GM19035 (cell line): ENCODE measurements at regions not wholly inside any gene's neighbourhood (a gene's known extent, or its start where the extent isn't known, plus 50 kb on each side); places are given as distances from the start of the nearest gene placed in this dataset.

ENCODE experiments used
- ATAC-seq: cut with Tn5 transposase; IDR thresholded peaks from one replicate; pipeline ENCODE4 v1.9.1; 2021; ENCODE audit not compliant: unreplicated experiment

GRCh38 chr5:56434986-56435385 lies 201.9 kb upstream of the ANKRD55 start:
- no peak for ATAC-seq

- no peak for ATAC-seq
These were observed 200.0 kb upstream of the ANKRD55 start for GRCh38 chr5:56433039-56433617.

- ATAC-seq, result no peak
These were observed 199.2 kb upstream of the ANKRD55 start for GRCh38 chr5:56432321-56432720.

GRCh38 chr5:56430422-56430821 lies 197.3 kb upstream of the ANKRD55 start:
- no peak for ATAC-seq

GRCh38 chr5:56429110-56429561 lies 196.0 kb upstream of the ANKRD55 start:
- no peak for ATAC-seq

- ATAC-seq, result no peak
These were observed 193.6 kb upstream of the ANKRD55 start for GRCh38 chr5:56426693-56427092.

- no peak for ATAC-seq
These were observed 189.1 kb upstream of the ANKRD55 start for GRCh38 chr5:56422076-56422762.

- ATAC-seq, result no peak
These were observed 188.3 kb upstream of the ANKRD55 start for GRCh38 chr5:56421246-56422075.

GRCh38 chr5:56420323-56420722 lies 187.2 kb upstream of the ANKRD55 start:
- no peak for ATAC-seq

- ATAC-seq, result no peak
These were observed 186.5 kb upstream of the ANKRD55 start for GRCh38 chr5:56419667-56420066.

GRCh38 chr5:56415356-56415765 lies 182.2 kb upstream of the ANKRD55 start:
- peak; percentile 82 for ATAC-seq

GRCh38 chr5:56414066-56414465 lies 180.9 kb upstream of the ANKRD55 start:
- no peak for ATAC-seq

GRCh38 chr5:56413546-56413945 lies 180.4 kb upstream of the ANKRD55 start:
- no peak for ATAC-seq

GRCh38 chr5:56412601-56413379 lies 179.7 kb upstream of the ANKRD55 start:
- ATAC-seq, result peak; percentile 80

- ATAC-seq, result no peak
These were observed 177.6 kb upstream of the ANKRD55 start for GRCh38 chr5:56410696-56411095.

- no peak for ATAC-seq
These were observed 176.4 kb upstream of the ANKRD55 start for GRCh38 chr5:56409331-56410190.

- no peak for ATAC-seq
These were observed 173.7 kb upstream of the ANKRD55 start for GRCh38 chr5:56406838-56407237.

- ATAC-seq, result no peak
These were observed 173.1 kb upstream of the ANKRD55 start for GRCh38 chr5:56406221-56406620.

GRCh38 chr5:56405116-56405908 lies 172.2 kb upstream of the ANKRD55 start:
- no peak for ATAC-seq
